Body of pancreas (tissue), 4 donors: ENCODE measurements at regions not wholly inside any gene's neighbourhood (a gene's known extent, or its start where the extent isn't known, plus 50 kb on each side); places are given as distances from the start of the nearest gene placed in this dataset.

ENCODE experiments used
- POLR2A ChIP-seq, 3 donors: fragments of 450-650 bp; IDR thresholded peaks; one replicate each; pipeline ENCODE4 v1.6.1; 2016; ENCODE audit warnings: antibody characterized with exemption in 3 of 3, mild to moderate bottlenecking in 2 of 3
- TF ChIP-seq, protein P1 (sequence below), 7 experiments: fragments of 450-650 bp in 4 of 7; fragments of 200-600 bp in 3 of 7; sonication (generic) in 3 of 7; IDR thresholded peaks; one replicate each; pipeline ENCODE4 v1.5.1; 2016 to 2019; ENCODE audit warnings: antibody characterized with exemption in 7 of 7

DNA sequence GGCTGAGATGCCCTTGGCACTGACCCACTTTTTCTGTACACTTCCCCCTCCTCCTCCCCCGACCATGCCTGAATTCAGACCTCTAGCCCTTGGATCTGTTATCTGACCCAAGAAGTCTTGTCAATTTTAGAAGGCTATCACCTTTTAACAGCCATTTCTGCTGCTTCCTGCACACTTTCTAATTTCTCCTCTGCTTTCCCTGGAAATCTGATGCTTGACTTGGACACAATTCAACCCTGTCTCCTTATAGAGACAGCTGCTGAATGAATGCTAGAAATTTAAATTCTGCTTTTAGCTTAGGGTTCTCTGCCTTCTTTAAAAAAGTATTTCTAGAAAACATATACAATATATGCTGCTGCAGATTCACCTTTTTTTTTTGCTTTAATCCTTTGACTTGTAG, 417.9 kb upstream of the KLF6 start:
- TF ChIP-seq, protein P1, sequence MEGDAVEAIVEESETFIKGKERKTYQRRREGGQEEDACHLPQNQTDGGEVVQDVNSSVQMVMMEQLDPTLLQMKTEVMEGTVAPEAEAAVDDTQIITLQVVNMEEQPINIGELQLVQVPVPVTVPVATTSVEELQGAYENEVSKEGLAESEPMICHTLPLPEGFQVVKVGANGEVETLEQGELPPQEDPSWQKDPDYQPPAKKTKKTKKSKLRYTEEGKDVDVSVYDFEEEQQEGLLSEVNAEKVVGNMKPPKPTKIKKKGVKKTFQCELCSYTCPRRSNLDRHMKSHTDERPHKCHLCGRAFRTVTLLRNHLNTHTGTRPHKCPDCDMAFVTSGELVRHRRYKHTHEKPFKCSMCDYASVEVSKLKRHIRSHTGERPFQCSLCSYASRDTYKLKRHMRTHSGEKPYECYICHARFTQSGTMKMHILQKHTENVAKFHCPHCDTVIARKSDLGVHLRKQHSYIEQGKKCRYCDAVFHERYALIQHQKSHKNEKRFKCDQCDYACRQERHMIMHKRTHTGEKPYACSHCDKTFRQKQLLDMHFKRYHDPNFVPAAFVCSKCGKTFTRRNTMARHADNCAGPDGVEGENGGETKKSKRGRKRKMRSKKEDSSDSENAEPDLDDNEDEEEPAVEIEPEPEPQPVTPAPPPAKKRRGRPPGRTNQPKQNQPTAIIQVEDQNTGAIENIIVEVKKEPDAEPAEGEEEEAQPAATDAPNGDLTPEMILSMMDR (IDR thresholded peaks at IDR 0.05) = no peak
- TF ChIP-seq POLR2A (IDR thresholded peaks at IDR 0.05) = no peak
